Mesenchymal stem cell (in vitro differentiated cells and primary cell): ENCODE measurements at regions not wholly inside any gene's neighbourhood (a gene's known extent, or its start where the extent isn't known, plus 50 kb on each side); places are given as distances from the start of the nearest gene placed in this dataset.
"Not testable (repeated sequence)": the region's sequence is repeated elsewhere in the genome, so short reads cannot be mapped to it uniquely, and the experiment has no call there.

Experiments used
- DNase-seq: peaks from one replicate; pipeline ENCODE4 v3.0.0-alpha.2; 2013
- H2AFZ ChIP-seq: one replicate; pipeline ENCODE4 v1.6.1; 2013; ENCODE audit warnings: low read depth, mild to moderate bottlenecking, control low read depth, inconsistent platforms, low read length, moderate library complexity
- H2AK5ac ChIP-seq: 2 replicates; pipeline ENCODE4 v1.6.1; 2013; ENCODE audit warnings: low read length, moderate library complexity, mild to moderate bottlenecking, inconsistent platforms; ENCODE audit not compliant: severe bottlenecking
- H2BK120ac ChIP-seq: one replicate; pipeline ENCODE4 v1.6.1; 2013; ENCODE audit warnings: low read depth, mild to moderate bottlenecking, inconsistent platforms, low read length, moderate library complexity
- H2BK12ac ChIP-seq, 2 experiments: one replicate each; pipeline ENCODE4 v1.6.1; 2013; ENCODE audit warnings: inconsistent platforms in 2 of 2, low read length in 2 of 2, mild to moderate bottlenecking in 2 of 2, moderate library complexity in 2 of 2, control low read depth in 1 of 2
- H2BK15ac ChIP-seq: one replicate; pipeline ENCODE4 v1.6.1; 2013; ENCODE audit warnings: mild to moderate bottlenecking, low read depth, inconsistent platforms; ENCODE audit not compliant: poor library complexity, severe bottlenecking
- H2BK5ac ChIP-seq: 2 replicates; pipeline ENCODE4 v1.6.1; 2013; ENCODE audit warnings: low read depth, mild to moderate bottlenecking, low read length, control low read depth, inconsistent platforms; ENCODE audit not compliant: poor library complexity, severe bottlenecking
- H3K14ac ChIP-seq, 2 experiments: one replicate each; pipeline ENCODE4 v1.6.1; 2013; ENCODE audit warnings: inconsistent platforms in 2 of 2, low read length in 2 of 2, control low read depth in 1 of 2, mild to moderate bottlenecking in 1 of 2, moderate library complexity in 1 of 2
- H3K18ac ChIP-seq, 2 experiments: one replicate each; pipeline ENCODE4 v1.6.1; 2013; ENCODE audit warnings: inconsistent platforms in 2 of 2, low read length in 2 of 2, control low read depth in 1 of 2, low read depth in 1 of 2, mild to moderate bottlenecking in 1 of 2
- H3K23ac ChIP-seq, 2 experiments: one replicate each; pipeline ENCODE4 v1.6.1; 2013; ENCODE audit warnings: inconsistent platforms in 2 of 2, low read length in 2 of 2, mild to moderate bottlenecking in 2 of 2, moderate library complexity in 2 of 2, control low read depth in 1 of 2
- H3K27ac ChIP-seq: 2 replicates; pipeline ENCODE4 v1.5.1; 2013; ENCODE audit warnings: mild to moderate bottlenecking, moderate library complexity, low read length, control low read depth, inconsistent platforms; ENCODE audit not compliant: poor library complexity, severe bottlenecking
- H3K27me3 ChIP-seq, 2 experiments: 2 replicates each; pipeline versions ENCODE4 v1.6.1 to v1.7.0; 2013; ENCODE audit warnings: low read length in 2 of 2, mild to moderate bottlenecking in 2 of 2, moderate library complexity in 2 of 2, control low read depth in 1 of 2, inconsistent platforms in 1 of 2; ENCODE audit not compliant: control insufficient read depth in 1 of 2, insufficient read depth in 1 of 2
- H3K36me3 ChIP-seq, 2 experiments: 2 replicates each; pipeline versions ENCODE4 v1.6.1 to v1.7.0; 2013; ENCODE audit warnings: low read length in 2 of 2, control low read depth in 1 of 2, inconsistent platforms in 1 of 2, low read depth in 1 of 2, mild to moderate bottlenecking in 1 of 2; ENCODE audit not compliant: insufficient read depth in 2 of 2, control insufficient read depth in 1 of 2
- H3K4ac ChIP-seq, 2 experiments: one replicate each; pipeline ENCODE4 v1.6.1; 2013; ENCODE audit warnings: inconsistent platforms in 2 of 2, low read length in 2 of 2, mild to moderate bottlenecking in 2 of 2, moderate library complexity in 2 of 2, control low read depth in 1 of 2, low read depth in 1 of 2
- H3K4me1 ChIP-seq: 2 replicates; pipeline ENCODE4 v1.6.1; 2013; ENCODE audit warnings: low read depth, low read length, control low read depth; ENCODE audit not compliant: control insufficient read depth, insufficient read depth
- H3K4me2 ChIP-seq: 2 replicates; pipeline ENCODE4 v1.6.1; 2013; ENCODE audit warnings: low read length, mild to moderate bottlenecking, inconsistent platforms; ENCODE audit not compliant: poor library complexity, severe bottlenecking
- H3K4me3 ChIP-seq, 2 experiments: 2 replicates each; pipeline versions ENCODE4 v1.5.1 to v1.7.0; 2013; ENCODE audit warnings: low read length in 2 of 2, mild to moderate bottlenecking in 2 of 2, control low read depth in 1 of 2, low read depth in 1 of 2; ENCODE audit not compliant: insufficient read depth in 1 of 2
- H3K79me1 ChIP-seq: replicated peaks from 2 replicates; pipeline ENCODE4 v1.6.1; 2013; ENCODE audit warnings: mild to moderate bottlenecking, control low read depth, low read length, inconsistent platforms; ENCODE audit not compliant: poor library complexity, severe bottlenecking
- H3K9ac ChIP-seq: 2 replicates; pipeline ENCODE4 v1.7.0; 2013; ENCODE audit warnings: mild to moderate bottlenecking, low read length, moderate library complexity
- H3K9me3 ChIP-seq: 2 replicates; pipeline ENCODE4 v1.7.0; 2013; ENCODE audit warnings: mild to moderate bottlenecking, low read length; ENCODE audit not compliant: control insufficient read depth
- H4K8ac ChIP-seq: one replicate; pipeline ENCODE4 v1.6.1; 2013; ENCODE audit warnings: inconsistent platforms, mild to moderate bottlenecking, low read length, moderate library complexity
- H4K91ac ChIP-seq: one replicate; pipeline ENCODE4 v1.6.1; 2013; ENCODE audit warnings: mild to moderate bottlenecking, low read length, inconsistent platforms
- WGBS: methylation state at CpG from one replicate; pipeline ENCODE4 v1.1.7; 2013; ENCODE audit warnings: mixed read lengths; 5-methylcytosine and 5-hydroxymethylcytosine counted together

DNA sequence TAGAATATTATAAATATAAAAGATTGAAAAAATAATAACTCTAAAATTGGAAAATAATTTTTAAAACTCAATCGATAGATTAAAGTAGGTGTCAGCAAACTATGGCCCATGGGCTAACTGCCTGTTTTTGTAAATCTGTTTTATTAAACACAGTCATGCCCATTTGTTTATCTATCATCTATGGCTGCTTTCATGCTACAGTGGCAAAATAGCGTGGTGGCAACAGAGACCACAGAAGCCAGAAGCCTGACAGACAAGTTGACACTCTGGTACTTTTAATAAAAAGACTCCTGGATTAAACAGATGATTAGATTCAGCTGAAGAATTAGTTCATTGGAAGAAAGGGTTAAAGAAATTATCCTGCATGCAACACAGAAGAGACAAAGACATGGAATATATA, 400.7 kb upstream of the RORB start:
- Histone ChIP-seq H2BK15ac (no peak overlapping the region), H3K23ac (no peak overlapping the region), H3K9ac (no peak overlapping the region), H3K9me3 (peaks cover 2% of the 10 kb centered on the region), H3K27ac (no peak overlapping the region), H2AFZ (no peak overlapping the region), H3K18ac (no peak overlapping the region), H2BK120ac (no peak overlapping the region), H3K36me3 (no peaks in the 10 kb centered on the region), H3K4me3 (no peak overlapping the region), H3K4me1 (no peaks in the 10 kb centered on the region), H4K91ac (no peak overlapping the region), H3K4ac (no peak overlapping the region), H4K8ac (no peak overlapping the region), H2BK12ac (no peak overlapping the region), H2BK5ac (no peak overlapping the region), H3K4me2 (no peak overlapping the region), H3K27me3 (no peaks in the 10 kb centered on the region), H2AK5ac (no peak overlapping the region), H3K79me1 (no peaks in the 10 kb centered on the region), H3K14ac (no peak overlapping the region)
- WGBS = 93% methylated on average over 2 of the region's 2 CpGs
- no peak for DNase-seq

DNA sequence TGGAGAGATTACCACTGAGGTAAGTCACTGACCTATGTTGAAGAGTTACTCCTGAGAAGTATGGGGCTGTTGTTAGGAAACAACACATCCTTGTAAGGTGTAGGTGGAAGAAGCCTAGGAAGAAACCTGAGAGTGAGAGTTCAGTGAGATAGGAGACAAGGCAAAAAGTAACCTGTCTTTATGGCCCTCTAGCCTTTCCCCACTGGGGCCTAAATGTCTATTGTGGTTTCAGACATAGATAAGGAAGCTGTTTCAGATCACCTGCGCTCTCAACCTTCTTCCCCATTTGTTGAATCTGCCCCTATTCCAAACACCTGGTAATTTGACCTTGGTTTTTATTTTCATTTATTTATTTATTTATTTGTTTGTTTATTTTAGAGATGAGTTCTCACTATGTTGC, 397.1 kb upstream of the RORB start:
- no CpG with 5 or more reads among the region's 1 CpG for WGBS
- Histone ChIP-seq H3K23ac (no peak overlapping the region), H3K4me1 (no peaks in the 10 kb centered on the region), H3K9ac (no peak overlapping the region), H2BK15ac (no peak overlapping the region), H3K36me3 (no peaks in the 10 kb centered on the region), H2AK5ac (no peak overlapping the region), H2AFZ (no peak overlapping the region), H3K9me3 (peaks cover under 1% of the 10 kb centered on the region), H4K91ac (no peak overlapping the region), H2BK120ac (no peak overlapping the region), H2BK5ac (no peak overlapping the region), H4K8ac (no peak overlapping the region), H3K79me1 (no peaks in the 10 kb centered on the region), H3K14ac (no peak overlapping the region), H2BK12ac (no peak overlapping the region), H3K18ac (no peak overlapping the region), H3K4me2 (no peak overlapping the region), H3K27me3 (no peaks in the 10 kb centered on the region), H3K4ac (no peak overlapping the region), H3K27ac (no peak overlapping the region), H3K4me3 (no peak overlapping the region)
- DNase-seq = no peak

DNA sequence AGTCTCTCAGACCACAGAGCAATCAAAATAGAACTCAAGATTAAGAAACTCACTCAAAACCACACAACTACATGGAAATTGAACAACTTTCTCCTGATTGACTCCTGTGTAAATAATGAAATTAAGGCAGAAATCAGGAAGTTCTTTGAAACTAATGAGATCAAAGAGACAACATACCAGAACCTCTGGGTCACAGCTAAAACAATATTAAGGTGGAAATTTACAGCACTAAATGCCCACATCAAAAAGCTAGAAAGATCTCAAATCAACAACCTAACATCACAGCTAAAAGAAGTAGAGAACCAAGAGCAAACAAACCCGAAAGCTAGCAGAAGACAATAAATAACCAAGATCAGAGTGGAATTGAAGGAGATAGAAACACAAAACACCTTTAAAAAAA, 395.0 kb upstream of the RORB start:
- not testable (repeated sequence) for H2AK5ac ChIP-seq, H3K9ac ChIP-seq, H3K4me3 ChIP-seq, H3K23ac ChIP-seq, DNase-seq, H3K4ac ChIP-seq, H2BK120ac ChIP-seq, H4K8ac ChIP-seq, H3K36me3 ChIP-seq, H2BK15ac ChIP-seq, H3K27ac ChIP-seq, H2BK5ac ChIP-seq, H4K91ac ChIP-seq, H3K79me1 ChIP-seq, H3K27me3 ChIP-seq, H2AFZ ChIP-seq, H2BK12ac ChIP-seq, H3K4me2 ChIP-seq, H3K14ac ChIP-seq, H3K9me3 ChIP-seq, H3K18ac ChIP-seq, H3K4me1 ChIP-seq
- WGBS = no CpG with 5 or more reads among the region's 1 CpG

DNA sequence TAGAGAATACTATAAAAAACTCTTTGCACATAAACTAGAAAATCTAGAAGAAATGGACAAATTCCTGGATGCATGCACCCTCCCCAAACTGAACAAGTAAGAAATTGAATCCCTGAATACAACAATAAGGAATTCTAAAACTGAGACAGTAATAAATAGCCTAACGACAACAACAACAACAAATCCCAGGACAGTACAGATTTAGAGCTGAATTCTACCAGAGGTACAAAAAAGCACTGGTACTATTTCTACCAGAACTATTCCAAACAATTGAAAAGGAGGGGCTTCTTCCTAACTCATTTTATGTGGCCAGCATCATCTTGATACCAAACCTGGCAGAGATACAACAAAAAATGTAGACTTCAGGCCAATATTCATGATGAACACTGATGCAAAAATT, 394.4 kb upstream of the RORB start:
- WGBS = 67% methylated on average over 1 of the region's 1 CpG
- no peak for DNase-seq
- Histone ChIP-seq H4K91ac (no peak overlapping the region), H3K36me3 (no peaks in the 10 kb centered on the region), H3K9me3 (no peaks in the 10 kb centered on the region), H3K4ac (no peak overlapping the region), H2AFZ (no peak overlapping the region), H3K4me1 (no peaks in the 10 kb centered on the region), H2BK120ac (no peak overlapping the region), H3K23ac (no peak overlapping the region), H2BK5ac (no peak overlapping the region), H3K14ac (no peak overlapping the region), H3K9ac (no peak overlapping the region), H3K79me1 (no peaks in the 10 kb centered on the region), H2BK15ac (no peak overlapping the region), H3K4me2 (no peak overlapping the region), H2AK5ac (no peak overlapping the region), H4K8ac (no peak overlapping the region), H3K27ac (no peak overlapping the region), H3K18ac (no peak overlapping the region), H2BK12ac (no peak overlapping the region), H3K27me3 (no peaks in the 10 kb centered on the region), H3K4me3 (no peak overlapping the region)
